CD14-positive monocyte (primary cell): ENCODE measurements at regions not wholly inside any gene's neighbourhood (a gene's known extent, or its start where the extent isn't known, plus 50 kb on each side); places are given as distances from the start of the nearest gene placed in this dataset.

Experiments used
- DNase-seq, 3 donors: peaks; one replicate each; pipeline ENCODE4 v3.0.0-alpha.2; 2011 to 2022
- H2AFZ ChIP-seq: 2 replicates; pipeline ENCODE4 v1.6.0; 2012; ENCODE audit warnings: mild to moderate bottlenecking, low read depth, low read length, inconsistent platforms; ENCODE audit not compliant: insufficient read depth, poor library complexity, severe bottlenecking
- H3K27ac ChIP-seq, 2 donors: 1 replicate in 1 of 2; 2 replicates in 1 of 2; pipeline ENCODE4 v1.5.1; 2012 to 2013; ENCODE audit warnings: low read length in 2 of 2, control low read depth in 1 of 2, inconsistent platforms in 1 of 2, low read depth in 1 of 2, mild to moderate bottlenecking in 1 of 2
- H3K27me3 ChIP-seq, 2 donors: one replicate each; pipeline versions ENCODE4 v1.6.0 to v1.6.1; 2011 to 2013; ENCODE audit warnings: low read length in 2 of 2; ENCODE audit not compliant: control insufficient read depth in 2 of 2, insufficient read depth in 2 of 2
- H3K36me3 ChIP-seq, 2 donors: replicated peaks in 1 of 2; 1 replicate in 1 of 2; 2 replicates in 1 of 2; pipeline versions ENCODE4 v1.5.1 to v1.6.1; 2012 to 2013; ENCODE audit warnings: low read length in 2 of 2, control low read depth in 1 of 2, inconsistent platforms in 1 of 2, mild to moderate bottlenecking in 1 of 2; ENCODE audit not compliant: insufficient read depth in 2 of 2, control insufficient read depth in 1 of 2
- H3K4me1 ChIP-seq, 2 donors: 1 replicate in 1 of 2; 2 replicates in 1 of 2; pipeline versions ENCODE4 v1.5.1 to v1.6.1; 2012 to 2013; ENCODE audit warnings: low read length in 2 of 2, control low read depth in 1 of 2, inconsistent platforms in 1 of 2, mild to moderate bottlenecking in 1 of 2, moderate library complexity in 1 of 2; ENCODE audit not compliant: insufficient read depth in 2 of 2, control insufficient read depth in 1 of 2
- H3K4me2 ChIP-seq: replicated peaks from 2 replicates; pipeline ENCODE3; 2012; ENCODE audit warnings: low read length, moderate library complexity, mild to moderate bottlenecking; ENCODE audit not compliant: poor library complexity, severe bottlenecking; ENCODE audit errors: extremely low read depth
- H3K4me3 ChIP-seq, 3 experiments: fragments of 200-600 bp in 1 of 3; sonication (generic) in 1 of 3; replicated peaks in 1 of 3; 1 replicate in 2 of 3; 2 replicates in 1 of 3; pipeline ENCODE4 v1.5.1; 2011 to 2013; ENCODE audit warnings: low read length in 3 of 3, mild to moderate bottlenecking in 3 of 3, control low read depth in 2 of 3, low read depth in 2 of 3, inconsistent platforms in 1 of 3, moderate library complexity in 1 of 3
- H3K79me2 ChIP-seq: 2 replicates; pipeline ENCODE4 v1.6.0; 2012; ENCODE audit warnings: mild to moderate bottlenecking, control low read depth, inconsistent platforms, low read length, moderate library complexity; ENCODE audit not compliant: insufficient read depth
- H3K9ac ChIP-seq: 2 replicates; pipeline ENCODE4 v1.6.0; 2017; ENCODE audit warnings: low read length, mild to moderate bottlenecking; ENCODE audit not compliant: insufficient read depth, poor library complexity, severe bottlenecking
- H3K9me3 ChIP-seq, 2 donors: replicated peaks in 1 of 2; 1 replicate in 1 of 2; 2 replicates in 1 of 2; pipeline versions ENCODE4 v1.5.1 to v1.6.1; 2012 to 2013; ENCODE audit warnings: low read length in 2 of 2, control low read depth in 1 of 2; ENCODE audit not compliant: control insufficient read depth in 1 of 2, insufficient read depth in 1 of 2
- H4K20me1 ChIP-seq: 2 replicates; pipeline ENCODE4 v1.6.0; 2012; ENCODE audit warnings: mild to moderate bottlenecking, low read length, control low read depth, moderate library complexity; ENCODE audit not compliant: insufficient read depth
- H3K27ac Mint-ChIP-seq, 7 donors: one replicate each; pipeline ENCODE4 v1.8.0; 2020; ENCODE audit warnings: mild to moderate bottlenecking in 7 of 7, mixed read lengths in 7 of 7, moderate library complexity in 6 of 7, inconsistent platforms in 2 of 7
- H3K27me3 Mint-ChIP-seq, 3 donors: one replicate each; pipeline ENCODE4 v1.8.0; 2021 to 2022; ENCODE audit warnings: low read depth in 3 of 3, mild to moderate bottlenecking in 3 of 3, mixed read lengths in 3 of 3, moderate library complexity in 3 of 3, inconsistent platforms in 1 of 3
- H3K36me3 Mint-ChIP-seq, 2 donors: one replicate each; pipeline ENCODE4 v1.8.0; 2020; ENCODE audit warnings: mixed read lengths in 2 of 2, inconsistent platforms in 1 of 2, mild to moderate bottlenecking in 1 of 2
- H3K4me1 Mint-ChIP-seq: one replicate; pipeline ENCODE4 v1.8.0; 2020; ENCODE audit warnings: mild to moderate bottlenecking, mixed read lengths
- H3K4me3 Mint-ChIP-seq, 2 donors: one replicate each; pipeline ENCODE4 v1.8.0; 2020; ENCODE audit warnings: mild to moderate bottlenecking in 2 of 2, mixed read lengths in 2 of 2, moderate library complexity in 1 of 2
- H3K9me3 Mint-ChIP-seq, 7 donors: one replicate each; pipeline ENCODE4 v1.8.0; 2020 to 2022; ENCODE audit warnings: mixed read lengths in 7 of 7, mild to moderate bottlenecking in 6 of 7, moderate library complexity in 6 of 7, inconsistent platforms in 2 of 7
- CTCF ChIP-seq: fragments of 200-600 bp; IDR thresholded peaks from one replicate; pipeline ENCODE4 v1.8.0; 2022; ENCODE audit warnings: antibody characterized with exemption, mild to moderate bottlenecking
- WGBS: methylation state at CpG from one replicate; pipeline ENCODE4 v1.1.5; 2013; ENCODE audit warnings: missing lambda C conversion rate; ENCODE audit not compliant: insufficient coverage; 5-methylcytosine and 5-hydroxymethylcytosine counted together
- intact Hi-C, 2 donors: fragments of 100-400 bp; cut with micrococcal nuclease; formaldehyde crosslinking; loops; one replicate each; pipeline versions ENCODE4 v1.15.0 to v1.15.1; 2023

- Histone ChIP-seq H3K4me3 (no peak overlapping the region), H3K79me2 (no peaks in the 10 kb centered on the region), H3K9me3 (no peaks in the 10 kb centered on the region), H3K9ac (no peak overlapping the region), H3K36me3 (no peaks in the 10 kb centered on the region), H2AFZ (peak overlapping the region; percentile 27), H3K4me2 (no peak overlapping the region), H4K20me1 (no peaks in the 10 kb centered on the region), H3K27ac (peak overlapping the region in 1 of 2 donors; percentile 0), H3K27me3 (no peaks in the 10 kb centered on the region), H3K4me1 (peaks cover 17 to 30% of the 10 kb centered on the region in 2 donors)
- peaks cover 0 to 5% (median 0%) of the 10 kb centered on the region in 3 donors for H3K27me3 Mint-ChIP-seq
- no peaks in the 10 kb centered on the region for H3K36me3 Mint-ChIP-seq
- H3K27ac Mint-ChIP-seq, result peak overlapping the region in 2 of 7 donors; percentile 64 to 77
- H3K4me1 Mint-ChIP-seq, result peaks cover 40% of the 10 kb centered on the region
- intact Hi-C loops, result no loop called here
- peaks cover 0 to 5% (median 0%) of the 10 kb centered on the region in 7 donors for H3K9me3 Mint-ChIP-seq
- TF ChIP-seq CTCF, result no peak
- no peak for DNase-seq
- WGBS, result 60% methylated on average over 1 of the region's 5 CpGs
- no peak overlapping the region for H3K4me3 Mint-ChIP-seq
These were observed 59.7 kb downstream of the KCTD12 start for GRCh38 chr13:76826527-76826926.

- Mint-ChIP-seq H3K4me3 (no peak overlapping the region), H3K36me3 (peaks cover 0 to 2% of the 10 kb centered on the region in 2 donors), H3K4me1 (peaks cover 43% of the 10 kb centered on the region), H3K27me3 (peaks cover 0 to 4% (median 0%) of the 10 kb centered on the region in 3 donors), H3K9me3 (peaks cover 0 to 5% (median 3%) of the 10 kb centered on the region in 7 donors), H3K27ac (peak overlapping the region in 1 of 7 donors; percentile 15)
- no peaks in the 10 kb centered on the region for H3K79me2 ChIP-seq
- no peak overlapping the region for H3K4me3 ChIP-seq
- no peaks in the 10 kb centered on the region for H3K36me3 ChIP-seq
- H3K4me2 ChIP-seq, result no peak overlapping the region
- H3K27me3 ChIP-seq, result no peaks in the 10 kb centered on the region
- H2AFZ ChIP-seq, result no peak overlapping the region
- H3K9me3 ChIP-seq, result no peaks in the 10 kb centered on the region
- no peak overlapping the region for H3K27ac ChIP-seq
- no peak for TF ChIP-seq CTCF
- DNase-seq, result no peak
- H3K9ac ChIP-seq, result no peak overlapping the region
- intact Hi-C loops, result no loop called here
- WGBS, result 40% methylated on average over 1 of the region's 1 CpG
- H4K20me1 ChIP-seq, result no peaks in the 10 kb centered on the region
- peaks cover 17 to 30% of the 10 kb centered on the region in 2 donors for H3K4me1 ChIP-seq
These were observed 60.8 kb downstream of the KCTD12 start for GRCh38 chr13:76825430-76825829.
